ENCODE measurements at regions not wholly inside any gene's neighbourhood (a gene's known extent, or its start where the extent isn't known, plus 50 kb on each side); places are given as distances from the start of the nearest gene placed in this dataset.

- Histone ChIP-seq H2AK5ac (ENCODE audit: low read depth, low read length) (no peak overlapping the region), H2BK12ac (ENCODE audit: low read depth, low read length) (no peak overlapping the region), H2BK20ac (ENCODE audit: low read length) (no peak overlapping the region), H3K23ac (ENCODE audit: insufficient read length) (no peak overlapping the region), H3K79me1 (ENCODE audit: low read depth, low read length) (no peaks in the 10 kb centered on the region), H3K23me2 (ENCODE audit: low read depth, low read length) (no peaks in the 10 kb centered on the region), H4K20me1 (replicated peaks in 1 of 2; ENCODE audit: control insufficient read depth in 1 of 2, insufficient read depth in 2 of 2, low read length in 2 of 2) (no peaks in the 10 kb centered on the region), H3K14ac (ENCODE audit: insufficient read length) (no peak overlapping the region), H4K91ac (replicated peaks; ENCODE audit: insufficient read length, low read length) (no peak overlapping the region), H3K4me3 (ENCODE audit: extremely low read depth in 1 of 4, insufficient read depth in 2 of 4, low read depth in 3 of 4, low read length in 4 of 4) (no peak overlapping the region), H3K4me1 (replicated peaks in 1 of 4; ENCODE audit: control insufficient read depth in 3 of 4, insufficient read depth in 4 of 4, low read length in 3 of 4) (no peaks in the 10 kb centered on the region), H3K27me3 (replicated peaks in 1 of 4; ENCODE audit: control insufficient read depth in 3 of 4, extremely low read depth in 1 of 4, insufficient read depth in 3 of 4, low read length in 3 of 4) (no peaks in the 10 kb centered on the region), H2BK5ac (ENCODE audit: low read depth, low read length) (no peak overlapping the region), H2BK120ac (replicated peaks; ENCODE audit: low read depth, low read length) (no peak overlapping the region), H4K8ac (ENCODE audit: extremely low read depth, insufficient read depth, low read length) (no peak overlapping the region), H3K9me3 (ENCODE audit: insufficient read depth in 2 of 2, low read depth in 1 of 2, low read length in 1 of 2) (no peaks in the 10 kb centered on the region), H3K18ac (ENCODE audit: extremely low read depth, low read length) (no peak overlapping the region), H3K4me2 (ENCODE audit: insufficient read depth in 1 of 2, low read depth in 2 of 2, low read length in 2 of 2) (no peak overlapping the region), H3K36me3 (ENCODE audit: control insufficient read depth in 2 of 4, insufficient read depth in 4 of 4, low read length in 3 of 4) (no peaks in the 10 kb centered on the region), H3K79me2 (ENCODE audit: control insufficient read depth in 1 of 2, insufficient read depth in 2 of 2, low read length in 2 of 2) (no peaks in the 10 kb centered on the region), H4K5ac (ENCODE audit: insufficient read length, low read depth, low read length) (no peak overlapping the region), H3K4ac (replicated peaks; ENCODE audit: insufficient read length, low read depth, low read length) (no peak overlapping the region), H2AFZ (ENCODE audit: low read length) (no peak overlapping the region), H3K27ac (ENCODE audit: low read depth, low read length) (no peak overlapping the region), H2BK15ac (ENCODE audit: low read length) (no peak overlapping the region), H3K56ac (replicated peaks; ENCODE audit: insufficient read length, low read depth, low read length) (no peak overlapping the region), H3K9ac (replicated peaks in 1 of 4; ENCODE audit: extremely low read depth in 1 of 4, low read depth in 3 of 4, low read length in 3 of 4) (no peak overlapping the region)
- FAIRE-seq = no peak
- CTCF ChIA-PET (ENCODE audit: partially characterized antibody) = no interaction called here
- POLR2A ChIA-PET (ENCODE audit: partially characterized antibody) = interaction anchor here (1.0 kb wide), 1 partner anchor 714 kb away, joined by 3 read pairs; no protein-coding TSS in a partner anchor
- 97% methylated on average over 2 of the region's 2 CpGs; no CpG with 5 or more reads in 1 of the 2 experiments for WGBS, 2 experiments (ENCODE audit: extremely low coverage in 1 of 2, insufficient coverage in 1 of 2, insufficient read length in 1 of 2, insufficient replicate concordance in 2 of 2, low coverage in 1 of 2, low lambda C conversion rate in 2 of 2, missing lambda C conversion rate in 1 of 2)
- TF ChIP-seq KDM4A (IDR thresholded peaks at IDR 0.05; ENCODE audit: low read depth, low read length, severe bottlenecking) = no peak
- TF ChIP-seq RXRA (IDR thresholded peaks at IDR 0.05; ENCODE audit: insufficient read depth, low read depth, low read length) = no peak
- TF ChIP-seq HDAC6 (IDR thresholded peaks at IDR 0.05; ENCODE audit: low read depth, low read length) = no peak
- no peak for TF ChIP-seq TAF7 (optimal IDR thresholded peaks at IDR 0.05; ENCODE audit: borderline replicate concordance, low read depth, low read length)
- no peak for TF ChIP-seq TCF12 (IDR thresholded peaks at IDR 0.05; ENCODE audit: low read depth, low read length)
- TF ChIP-seq KDM1A (IDR thresholded peaks at IDR 0.05; ENCODE audit: borderline replicate concordance, low read length) = no peak
- TF ChIP-seq ATF3 (IDR thresholded peaks at IDR 0.05; ENCODE audit: insufficient read depth, low read depth, low read length) = no peak
- TF ChIP-seq PHF8 (conservative IDR thresholded peaks at IDR 0.05; ENCODE audit: low read depth, low read length) = no peak
- no peak for TF ChIP-seq BRCA1 (IDR thresholded peaks at IDR 0.05; ENCODE audit: low read depth, low read length)
- DNase-seq (ENCODE audit: low read depth in 1 of 2, low spot score in 2 of 2) = no peak
Observed at GRCh38 chr1:60329651-60330050, 256.1 kb upstream of the C1orf87 start.
